DND-41 (cell line): ENCODE measurements at regions not wholly inside any gene's neighbourhood (a gene's known extent, or its start where the extent isn't known, plus 50 kb on each side); places are given as distances from the start of the nearest gene placed in this dataset.
"Not testable (repeated sequence)": the region's sequence is repeated elsewhere in the genome, so short reads cannot be mapped to it uniquely, and the experiment has no call there.

Source experiments
- ATAC-seq: fragments of 200-7000 bp; cut with Tn5 transposase; 3 replicates; pipeline ENCODE4 v1.9.1; 2021; ENCODE audit warnings: low read depth; ENCODE audit not compliant: insufficient read depth
- DNase-seq: peaks from one replicate; pipeline ENCODE4 v3.0.0-alpha.2; 2020
- H2AFZ ChIP-seq: 2 replicates; pipeline ENCODE4 v1.6.0; 2012; ENCODE audit warnings: low read depth, low read length
- H3K27ac ChIP-seq: 2 replicates; pipeline ENCODE4 v1.5.1; 2012; ENCODE audit warnings: low read length, inconsistent platforms
- H3K27me3 ChIP-seq: fragments of 200-600 bp; sonication (generic); 2 replicates; pipeline ENCODE4 v1.6.0; 2012; ENCODE audit warnings: low read length, mild to moderate bottlenecking, inconsistent platforms; ENCODE audit not compliant: insufficient read depth, poor library complexity
- H3K36me3 ChIP-seq: 2 replicates; pipeline ENCODE4 v1.5.1; 2012; ENCODE audit warnings: low read length, inconsistent platforms; ENCODE audit not compliant: insufficient read depth
- H3K4me1 ChIP-seq: 2 replicates; pipeline ENCODE4 v1.5.1; 2012; ENCODE audit warnings: mild to moderate bottlenecking, low read length; ENCODE audit not compliant: insufficient read depth
- H3K4me2 ChIP-seq: 2 replicates; pipeline ENCODE4 v1.6.0; 2012; ENCODE audit warnings: mild to moderate bottlenecking, moderate library complexity, low read length, inconsistent platforms; ENCODE audit not compliant: insufficient read depth
- H3K4me3 ChIP-seq, 2 experiments: fragments of 200-600 bp in 1 of 2; shearing (Covaris generic) in 1 of 2; 2 replicates each; pipeline ENCODE4 v1.5.1; 2012 to 2016; ENCODE audit warnings: inconsistent platforms in 2 of 2, low read length in 2 of 2, mild to moderate bottlenecking in 2 of 2, low read depth in 1 of 2, moderate library complexity in 1 of 2
- H3K79me2 ChIP-seq: 2 replicates; pipeline ENCODE4 v1.6.0; 2012; ENCODE audit warnings: low read length, inconsistent platforms; ENCODE audit not compliant: insufficient read depth
- H3K9ac ChIP-seq: 2 replicates; pipeline ENCODE4 v1.6.0; 2012; ENCODE audit warnings: low read depth, mild to moderate bottlenecking, inconsistent platforms, low read length, moderate library complexity
- H3K9me3 ChIP-seq: 2 replicates; pipeline ENCODE4 v1.5.1; 2012; ENCODE audit warnings: low read length, moderate library complexity, mild to moderate bottlenecking, inconsistent platforms; ENCODE audit not compliant: insufficient read depth, severe bottlenecking
- H4K20me1 ChIP-seq: 2 replicates; pipeline ENCODE4 v1.6.0; 2012; ENCODE audit warnings: low read length; ENCODE audit not compliant: insufficient read depth
- CTCF ChIP-seq: IDR thresholded peaks from 2 replicates; pipeline ENCODE4 v1.5.1; 2012; ENCODE audit warnings: borderline replicate concordance, low read length, moderate library complexity, mild to moderate bottlenecking; ENCODE audit not compliant: poor library complexity, severe bottlenecking; ENCODE audit errors: extremely low read depth
- EZH2 ChIP-seq: IDR thresholded peaks from 3 replicates; pipeline ENCODE4 v1.6.1; 2012; ENCODE audit warnings: borderline replicate concordance, low read depth, mild to moderate bottlenecking, moderate library complexity, low read length, inconsistent platforms; ENCODE audit not compliant: severe bottlenecking

GRCh38 chr5:129249886-129250285 is 155.3 kb downstream of the ISOC1 start:
- TF ChIP-seq EZH2, result no peak
- TF ChIP-seq CTCF, result no peak
- H3K36me3 ChIP-seq, result no peaks in the 10 kb centered on the region
- H3K4me1 ChIP-seq, result no peaks in the 10 kb centered on the region
- no peak overlapping the region for H3K4me3 ChIP-seq
- H3K79me2 ChIP-seq, result no peaks in the 10 kb centered on the region
- no peaks in the 10 kb centered on the region for H3K27me3 ChIP-seq
- no peak overlapping the region for H3K4me2 ChIP-seq
- H3K9ac ChIP-seq, result no peak overlapping the region
- no peaks in the 10 kb centered on the region for H3K9me3 ChIP-seq
- DNase-seq (no peak), ATAC-seq (no peak)
- H2AFZ ChIP-seq, result no peak overlapping the region
- no peaks in the 10 kb centered on the region for H4K20me1 ChIP-seq
- H3K27ac ChIP-seq, result no peak overlapping the region

DNA sequence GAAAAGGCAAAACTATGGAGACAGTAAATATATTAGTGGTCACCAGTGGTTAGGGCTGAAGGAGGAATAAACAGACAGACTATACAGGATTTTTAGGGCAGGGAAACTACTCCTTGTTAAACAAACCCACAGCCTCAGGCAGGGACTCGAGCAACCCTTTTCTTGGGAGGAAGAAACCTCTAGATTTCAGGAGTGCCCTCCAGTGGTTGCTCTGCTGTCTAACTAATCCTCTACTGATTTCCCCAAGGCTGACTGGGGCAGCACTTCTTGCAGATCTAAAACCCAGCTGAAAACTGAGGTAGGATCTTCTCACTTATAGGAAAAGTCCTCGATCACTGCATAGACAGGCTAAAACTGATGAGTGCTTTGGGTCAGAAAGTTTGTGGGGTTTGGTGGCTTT is 176.8 kb downstream of the ISOC1 start:
- Histone ChIP-seq H3K4me3 (no peak overlapping the region), H3K9ac (no peak overlapping the region), H3K36me3 (no peaks in the 10 kb centered on the region), H3K4me1 (no peaks in the 10 kb centered on the region), H3K79me2 (no peaks in the 10 kb centered on the region), H3K27ac (no peak overlapping the region), H3K9me3 (no peaks in the 10 kb centered on the region), H4K20me1 (no peaks in the 10 kb centered on the region), H2AFZ (no peak overlapping the region), H3K27me3 (no peaks in the 10 kb centered on the region), H3K4me2 (no peak overlapping the region)
- TF ChIP-seq EZH2 (no peak), CTCF (no peak)
- ATAC-seq (no peak), DNase-seq (no peak)

DNA sequence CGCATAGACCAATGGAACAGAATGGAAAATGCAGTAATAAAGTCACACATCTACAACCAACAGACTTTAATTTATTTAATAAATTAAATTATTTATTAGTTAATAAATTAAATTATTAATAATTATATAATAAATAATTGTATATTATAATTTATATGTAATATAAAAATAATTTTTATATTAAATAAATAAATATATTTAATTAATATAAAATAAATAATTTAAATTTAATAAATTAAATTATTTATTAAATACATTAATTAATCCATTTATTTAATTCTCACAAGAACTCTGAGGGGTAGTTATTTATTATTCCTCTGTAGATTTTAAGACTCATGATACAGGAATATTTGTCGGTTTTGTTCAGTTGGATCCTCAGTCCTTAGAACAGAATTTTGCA is 176.1 kb upstream of the ADAMTS19 start:
- Histone ChIP-seq H3K9me3 (no peaks in the 10 kb centered on the region), H3K4me3 (no peak overlapping the region), H3K4me1 (no peaks in the 10 kb centered on the region), H3K9ac (no peak overlapping the region), H2AFZ (no peak overlapping the region), H3K79me2 (no peaks in the 10 kb centered on the region), H3K4me2 (no peak overlapping the region), H3K27me3 (no peaks in the 10 kb centered on the region), H3K36me3 (no peaks in the 10 kb centered on the region), H3K27ac (no peak overlapping the region), H4K20me1 (no peaks in the 10 kb centered on the region)
- DNase-seq (no peak), ATAC-seq (no peak)
- TF ChIP-seq EZH2 (no peak), CTCF (no peak)

DNA sequence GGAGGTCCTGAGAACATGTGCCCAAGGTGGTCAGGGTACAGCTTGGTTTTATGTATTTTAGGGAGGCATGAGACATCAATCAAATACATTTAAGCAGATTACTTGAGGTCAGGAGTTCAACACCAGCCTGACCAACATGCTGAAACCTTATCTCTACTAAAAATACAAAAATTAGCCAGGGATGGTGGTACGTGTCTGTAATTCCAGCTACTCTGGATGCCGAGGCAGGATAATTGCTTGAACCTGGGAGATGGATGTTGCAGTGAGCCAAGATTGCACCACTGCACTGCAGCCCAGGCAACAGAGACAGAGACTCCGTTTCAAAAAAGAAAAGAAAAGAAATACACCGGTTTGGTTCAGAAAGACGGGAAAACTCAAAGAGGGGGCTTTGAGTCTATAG is 165.9 kb upstream of the ADAMTS19 start:
- not testable (repeated sequence) for H3K4me3 ChIP-seq, H3K79me2 ChIP-seq, H3K4me2 ChIP-seq, H2AFZ ChIP-seq, H3K27ac ChIP-seq, H3K27me3 ChIP-seq, DNase-seq, H3K4me1 ChIP-seq, H3K36me3 ChIP-seq, H3K9ac ChIP-seq, ATAC-seq, H3K9me3 ChIP-seq, H4K20me1 ChIP-seq
